HL-60 (cell line): ENCODE measurements at regions not wholly inside any gene's neighbourhood (a gene's known extent, or its start where the extent isn't known, plus 50 kb on each side); places are given as distances from the start of the nearest gene placed in this dataset.

ENCODE experiments used
- CTCF ChIP-seq: IDR thresholded peaks from one replicate; pipeline ENCODE4 v1.5.1; 2011; ENCODE audit warnings: low read length, control low read depth, inconsistent platforms; ENCODE audit not compliant: insufficient read depth
- GABPA ChIP-seq: IDR thresholded peaks from 2 replicates; pipeline ENCODE4 v1.6.1; 2012; ENCODE audit warnings: low read depth
- POLR2AphosphoS5 ChIP-seq: IDR thresholded peaks from 2 replicates; pipeline ENCODE4 v1.6.1; 2012; ENCODE audit warnings: low read depth
- TF ChIP-seq, protein P1 (sequence below): IDR thresholded peaks from 2 replicates; pipeline ENCODE4 v1.6.1; 2012; ENCODE audit warnings: low read depth; ENCODE audit not compliant: insufficient replicate concordance

- TF ChIP-seq CTCF (no peak), POLR2AphosphoS5 (no peak), GABPA (no peak)
- TF ChIP-seq, protein P1, sequence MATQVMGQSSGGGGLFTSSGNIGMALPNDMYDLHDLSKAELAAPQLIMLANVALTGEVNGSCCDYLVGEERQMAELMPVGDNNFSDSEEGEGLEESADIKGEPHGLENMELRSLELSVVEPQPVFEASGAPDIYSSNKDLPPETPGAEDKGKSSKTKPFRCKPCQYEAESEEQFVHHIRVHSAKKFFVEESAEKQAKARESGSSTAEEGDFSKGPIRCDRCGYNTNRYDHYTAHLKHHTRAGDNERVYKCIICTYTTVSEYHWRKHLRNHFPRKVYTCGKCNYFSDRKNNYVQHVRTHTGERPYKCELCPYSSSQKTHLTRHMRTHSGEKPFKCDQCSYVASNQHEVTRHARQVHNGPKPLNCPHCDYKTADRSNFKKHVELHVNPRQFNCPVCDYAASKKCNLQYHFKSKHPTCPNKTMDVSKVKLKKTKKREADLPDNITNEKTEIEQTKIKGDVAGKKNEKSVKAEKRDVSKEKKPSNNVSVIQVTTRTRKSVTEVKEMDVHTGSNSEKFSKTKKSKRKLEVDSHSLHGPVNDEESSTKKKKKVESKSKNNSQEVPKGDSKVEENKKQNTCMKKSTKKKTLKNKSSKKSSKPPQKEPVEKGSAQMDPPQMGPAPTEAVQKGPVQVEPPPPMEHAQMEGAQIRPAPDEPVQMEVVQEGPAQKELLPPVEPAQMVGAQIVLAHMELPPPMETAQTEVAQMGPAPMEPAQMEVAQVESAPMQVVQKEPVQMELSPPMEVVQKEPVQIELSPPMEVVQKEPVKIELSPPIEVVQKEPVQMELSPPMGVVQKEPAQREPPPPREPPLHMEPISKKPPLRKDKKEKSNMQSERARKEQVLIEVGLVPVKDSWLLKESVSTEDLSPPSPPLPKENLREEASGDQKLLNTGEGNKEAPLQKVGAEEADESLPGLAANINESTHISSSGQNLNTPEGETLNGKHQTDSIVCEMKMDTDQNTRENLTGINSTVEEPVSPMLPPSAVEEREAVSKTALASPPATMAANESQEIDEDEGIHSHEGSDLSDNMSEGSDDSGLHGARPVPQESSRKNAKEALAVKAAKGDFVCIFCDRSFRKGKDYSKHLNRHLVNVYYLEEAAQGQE = no peak
Observed at GRCh38 chr3:26428992-26429391, 193.6 kb upstream of the LRRC3B start.
